ENCODE measurements at regions not wholly inside any gene's neighbourhood (a gene's known extent, or its start where the extent isn't known, plus 50 kb on each side); places are given as distances from the start of the nearest gene placed in this dataset.

DNA sequence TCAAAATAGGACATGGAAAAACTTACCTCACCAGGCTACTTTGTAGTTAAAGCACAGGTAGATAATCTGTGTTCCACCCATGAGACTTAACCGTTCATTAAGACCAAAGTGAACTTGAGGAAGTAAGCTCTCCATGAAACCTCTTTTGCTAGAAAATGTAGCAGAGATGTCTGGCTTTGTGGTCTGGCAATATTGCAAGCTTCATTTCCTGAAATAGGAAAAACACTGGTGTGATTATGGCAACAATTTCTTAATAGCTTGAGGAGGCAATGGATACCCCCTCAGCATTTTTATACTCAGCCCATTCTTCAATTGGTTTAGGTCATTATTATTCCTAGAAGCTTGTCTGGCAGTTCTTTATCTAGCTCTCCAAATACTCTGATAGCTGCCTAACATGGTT, 957.3 kb downstream of the IGSF11 start:
- H3K9me3 Mint-ChIP-seq, result peaks cover 5% of the 10 kb centered on the region; the same call in 2 of the 3 replicates
- no peak for TF ChIP-seq CTCF (conservative IDR thresholded peaks at IDR 0.05; ENCODE audit: low read depth in 2 of 2)
- no peak for TF ChIP-seq ZNF331 (CRISPR knock-in tag; IDR thresholded peaks at IDR 0.05; ENCODE audit: low read depth)
- TF ChIP-seq NANOG (IDR thresholded peaks at IDR 0.05; ENCODE audit: borderline replicate concordance), result no peak
- Histone ChIP-seq H3K4me3 (no peak overlapping the region), H4K20me1 (replicated peaks; ENCODE audit: insufficient read depth) (no peaks in the 10 kb centered on the region), H3F3A (replicated peaks; ENCODE audit: low read depth) (no peaks in the 10 kb centered on the region), H3K4me2 (no peak overlapping the region), H3K27ac (ENCODE audit: low read depth) (no peak overlapping the region), H3K4me1 (ENCODE audit: insufficient read depth) (no peaks in the 10 kb centered on the region), H3K36me3 (ENCODE audit: insufficient read depth) (no peaks in the 10 kb centered on the region), H2AFZ (no peak overlapping the region), H3K27me3 (ENCODE audit: insufficient read depth) (no peaks in the 10 kb centered on the region), H3K79me2 (replicated peaks; ENCODE audit: insufficient read depth) (no peaks in the 10 kb centered on the region), H3K9me2 (ENCODE audit: insufficient read depth) (peaks cover 6% of the 10 kb centered on the region; the same call in 1 of the 2 replicates)
- no peaks in the 10 kb centered on the region for H3K4me1 Mint-ChIP-seq
- H3K4me3 Mint-ChIP-seq, result no peak overlapping the region
- no peak overlapping the region for H3K27ac Mint-ChIP-seq
- peaks cover 2% of the 10 kb centered on the region for H3K27me3 Mint-ChIP-seq (ENCODE audit: insufficient read depth, low read depth, poor library complexity)
- H3K36me3 Mint-ChIP-seq (ENCODE audit: low read depth), result no peaks in the 10 kb centered on the region
- ATAC-seq, result no peak
- DNase-seq (ENCODE audit: low spot score), result no peak

DNA sequence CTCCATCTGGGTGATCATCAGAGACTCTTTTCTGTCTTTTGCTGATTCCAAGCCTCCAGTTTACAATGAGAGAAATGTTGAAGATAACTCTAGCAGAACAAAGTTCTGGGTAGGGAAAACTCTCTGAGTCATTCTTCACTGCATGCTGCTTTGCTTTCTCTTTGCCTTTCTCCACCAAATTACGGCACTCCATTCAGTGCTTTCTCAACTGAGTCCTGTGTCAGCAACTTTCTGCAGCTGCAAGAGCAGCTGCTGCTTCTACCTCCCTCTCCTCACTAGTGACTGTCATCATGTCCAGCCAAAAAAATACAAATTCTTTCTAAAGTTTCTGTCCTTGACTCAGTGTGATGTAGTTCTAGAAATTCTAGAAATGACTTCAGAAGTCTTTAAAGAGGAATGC, 953.8 kb downstream of the IGSF11 start:
- no peak overlapping the region for H3K27ac ChIP-seq (ENCODE audit: low read depth)
- peak overlapping the region; percentile 33; the same call in 1 of the 2 replicates for H2AFZ ChIP-seq
- Mint-ChIP-seq H3K4me1 (no peaks in the 10 kb centered on the region), H3K4me3 (no peak overlapping the region), H3K27ac (no peak overlapping the region), H3K27me3 (ENCODE audit: insufficient read depth, low read depth, poor library complexity) (peaks cover 3% of the 10 kb centered on the region), H3K36me3 (ENCODE audit: low read depth) (no peaks in the 10 kb centered on the region), H3K9me3 (no peaks in the 10 kb centered on the region)
- no peaks in the 10 kb centered on the region for H3K27me3 ChIP-seq (ENCODE audit: insufficient read depth)
- H3K4me2 ChIP-seq, result no peak overlapping the region
- ATAC-seq, result no peak
- peaks cover 2% of the 10 kb centered on the region; the same call in 1 of the 2 replicates for H3K9me2 ChIP-seq (ENCODE audit: insufficient read depth)
- DNase-seq (ENCODE audit: low spot score), result no peak
- H4K20me1 ChIP-seq (replicated peaks; ENCODE audit: insufficient read depth), result no peaks in the 10 kb centered on the region
- no peak overlapping the region for H3K4me3 ChIP-seq
- no peaks in the 10 kb centered on the region for H3K4me1 ChIP-seq (ENCODE audit: insufficient read depth)
- no peaks in the 10 kb centered on the region for H3F3A ChIP-seq (replicated peaks; ENCODE audit: low read depth)
- no peaks in the 10 kb centered on the region for H3K36me3 ChIP-seq (ENCODE audit: insufficient read depth)
- no peaks in the 10 kb centered on the region for H3K79me2 ChIP-seq (replicated peaks; ENCODE audit: insufficient read depth)
- no peak for TF ChIP-seq ZNF331 (CRISPR knock-in tag; IDR thresholded peaks at IDR 0.05; ENCODE audit: low read depth)
- TF ChIP-seq ZNF462 (CRISPR knock-in tag; IDR thresholded peaks at IDR 0.05), result no peak
- no peak for TF ChIP-seq CREB1 (CRISPR knock-in tag; IDR thresholded peaks at IDR 0.05; ENCODE audit: low read depth)
- TF ChIP-seq STAT1 (IDR thresholded peaks at IDR 0.05; ENCODE audit: unreplicated experiment), result no peak
- TF ChIP-seq, protein P1, sequence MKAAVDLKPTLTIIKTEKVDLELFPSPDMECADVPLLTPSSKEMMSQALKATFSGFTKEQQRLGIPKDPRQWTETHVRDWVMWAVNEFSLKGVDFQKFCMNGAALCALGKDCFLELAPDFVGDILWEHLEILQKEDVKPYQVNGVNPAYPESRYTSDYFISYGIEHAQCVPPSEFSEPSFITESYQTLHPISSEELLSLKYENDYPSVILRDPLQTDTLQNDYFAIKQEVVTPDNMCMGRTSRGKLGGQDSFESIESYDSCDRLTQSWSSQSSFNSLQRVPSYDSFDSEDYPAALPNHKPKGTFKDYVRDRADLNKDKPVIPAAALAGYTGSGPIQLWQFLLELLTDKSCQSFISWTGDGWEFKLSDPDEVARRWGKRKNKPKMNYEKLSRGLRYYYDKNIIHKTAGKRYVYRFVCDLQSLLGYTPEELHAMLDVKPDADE (IDR thresholded peaks at IDR 0.05), result no peak
- TF ChIP-seq JUNB (IDR thresholded peaks at IDR 0.05; ENCODE audit: unreplicated experiment), result no peak
- no peak for TF ChIP-seq CTCF (conservative IDR thresholded peaks at IDR 0.05; ENCODE audit: low read depth in 2 of 2)
- TF ChIP-seq POLR2AphosphoS5 (IDR thresholded peaks at IDR 0.05; ENCODE audit: low read depth), result no peak
- TF ChIP-seq EZH2phosphoT487 (IDR thresholded peaks at IDR 0.05; ENCODE audit: unreplicated experiment), result no peak

All from GM23338 (cell line).